H9 (cell line): ENCODE measurements at regions not wholly inside any gene's neighbourhood (a gene's known extent, or its start where the extent isn't known, plus 50 kb on each side); places are given as distances from the start of the nearest gene placed in this dataset.

Experiments used
- DNase-seq: peaks from one replicate; pipeline ENCODE4 v3.0.0-alpha.2; 2017
- H2AFZ ChIP-seq: one replicate; pipeline ENCODE4 v1.6.1; 2013; ENCODE audit warnings: mild to moderate bottlenecking, low read length, control low read depth, moderate library complexity
- H2AK5ac ChIP-seq: 2 replicates; pipeline ENCODE4 v1.6.1; 2013; ENCODE audit warnings: low read length, control low read depth, mixed read lengths; ENCODE audit not compliant: insufficient read length
- H2BK120ac ChIP-seq: one replicate; pipeline ENCODE4 v1.6.1; 2013; ENCODE audit warnings: low read depth, mild to moderate bottlenecking, low read length, control low read depth, inconsistent platforms; ENCODE audit not compliant: poor library complexity, severe bottlenecking
- H2BK12ac ChIP-seq: 2 replicates; pipeline ENCODE4 v1.6.1; 2013; ENCODE audit warnings: low read length, control low read depth, mixed read lengths, low read depth; ENCODE audit not compliant: insufficient read length
- H2BK15ac ChIP-seq: 2 replicates; pipeline ENCODE4 v1.6.1; 2013; ENCODE audit warnings: low read depth, low read length, control low read depth
- H2BK20ac ChIP-seq: one replicate; pipeline ENCODE4 v1.6.1; 2013; ENCODE audit warnings: low read depth, mild to moderate bottlenecking, low read length, control low read depth, inconsistent platforms; ENCODE audit not compliant: poor library complexity, severe bottlenecking
- H2BK5ac ChIP-seq: 2 replicates; pipeline ENCODE4 v1.6.1; 2013; ENCODE audit warnings: low read length, control low read depth, mixed read lengths; ENCODE audit not compliant: insufficient read length
- H3K14ac ChIP-seq: 2 replicates; pipeline ENCODE4 v1.6.1; 2013; ENCODE audit warnings: low read length, control low read depth; ENCODE audit not compliant: insufficient read depth
- H3K18ac ChIP-seq: 2 replicates; pipeline ENCODE4 v1.6.1; 2013; ENCODE audit warnings: low read depth, mild to moderate bottlenecking, mixed read lengths, low read length, control low read depth; ENCODE audit not compliant: insufficient read length
- H3K23ac ChIP-seq: 2 replicates; pipeline ENCODE4 v1.6.1; 2013; ENCODE audit warnings: low read length, control low read depth, mixed read lengths, low read depth; ENCODE audit not compliant: insufficient read length
- H3K23me2 ChIP-seq: 2 replicates; pipeline ENCODE4 v1.6.1; 2013; ENCODE audit warnings: low read depth, mild to moderate bottlenecking, mixed read lengths, low read length, control low read depth; ENCODE audit not compliant: insufficient read length, poor library complexity, severe bottlenecking
- H3K27ac ChIP-seq: 2 replicates; pipeline ENCODE4 v1.5.1; 2013; ENCODE audit warnings: low read length, control low read depth, mixed read lengths, low read depth; ENCODE audit not compliant: insufficient read length
- H3K27me3 ChIP-seq: 2 replicates; pipeline ENCODE4 v1.6.1; 2013; ENCODE audit warnings: low read length, control low read depth, inconsistent platforms; ENCODE audit not compliant: insufficient read depth
- H3K4ac ChIP-seq: 2 replicates; pipeline ENCODE4 v1.6.1; 2013; ENCODE audit warnings: low read depth, mild to moderate bottlenecking, control low read depth, inconsistent platforms, low read length, moderate library complexity
- H3K4me1 ChIP-seq: 2 replicates; pipeline ENCODE4 v1.6.1; 2013; ENCODE audit warnings: low read length, control low read depth, inconsistent platforms; ENCODE audit not compliant: insufficient read depth
- H3K4me2 ChIP-seq: 2 replicates; pipeline ENCODE4 v1.6.1; 2013; ENCODE audit warnings: low read length, control low read depth, mixed read lengths; ENCODE audit not compliant: insufficient read length, insufficient read depth
- H3K56ac ChIP-seq: 2 replicates; pipeline ENCODE4 v1.6.1; 2013; ENCODE audit warnings: low read depth, mild to moderate bottlenecking, mixed read lengths, low read length, control low read depth; ENCODE audit not compliant: insufficient read length
- H3K79me1 ChIP-seq: 2 replicates; pipeline ENCODE4 v1.6.1; 2013; ENCODE audit warnings: low read depth, mild to moderate bottlenecking, moderate library complexity, low read length, control low read depth, inconsistent platforms; ENCODE audit not compliant: insufficient read depth, poor library complexity, severe bottlenecking
- H3K79me2 ChIP-seq: 2 replicates; pipeline ENCODE4 v1.6.1; 2013; ENCODE audit warnings: low read length, control low read depth, inconsistent platforms; ENCODE audit not compliant: insufficient read depth
- H3K9ac ChIP-seq: 2 replicates; pipeline ENCODE4 v1.6.1; 2013; ENCODE audit warnings: low read length, control low read depth, mixed read lengths; ENCODE audit not compliant: insufficient read length; ENCODE audit errors: extremely low read depth
- H3K9me3 ChIP-seq: one replicate; pipeline ENCODE4 v1.6.1; 2013; ENCODE audit warnings: low read depth, low read length, inconsistent platforms; ENCODE audit not compliant: control insufficient read depth
- H3T11ph ChIP-seq: one replicate; pipeline ENCODE4 v1.6.1; 2013; ENCODE audit warnings: mild to moderate bottlenecking, low read length, control low read depth, inconsistent platforms
- H4K20me1 ChIP-seq: one replicate; pipeline ENCODE4 v1.6.1; 2013; ENCODE audit not compliant: control insufficient read depth, insufficient read length, insufficient read depth
- H4K5ac ChIP-seq: 2 replicates; pipeline ENCODE4 v1.6.1; 2013; ENCODE audit warnings: low read depth, mild to moderate bottlenecking, mixed read lengths, low read length, control low read depth; ENCODE audit not compliant: insufficient read length
- H4K8ac ChIP-seq: replicated peaks from 2 replicates; pipeline ENCODE4 v1.6.1; 2013; ENCODE audit warnings: low read length, control low read depth, mixed read lengths, low read depth; ENCODE audit not compliant: insufficient read length
- H4K91ac ChIP-seq: 2 replicates; pipeline ENCODE4 v1.6.1; 2013; ENCODE audit warnings: low read depth, mild to moderate bottlenecking, moderate library complexity, mixed read lengths, low read length, control low read depth; ENCODE audit not compliant: insufficient read length
- H3K27ac Mint-ChIP-seq, 3 experiments: 2 replicates in 2 of 3; 3 replicates in 1 of 3; pipeline ENCODE4 v1.8.0; 2020 to 2021; ENCODE audit warnings: mixed read lengths in 3 of 3, mild to moderate bottlenecking in 1 of 3, moderate library complexity in 1 of 3
- H3K27me3 Mint-ChIP-seq: 2 replicates; pipeline ENCODE4 v1.8.0; 2021; ENCODE audit warnings: low read depth, mild to moderate bottlenecking, moderate library complexity, mixed read lengths
- H3K36me3 Mint-ChIP-seq, 3 experiments: 2 replicates in 2 of 3; 3 replicates in 1 of 3; pipeline ENCODE4 v1.8.0; 2020 to 2021; ENCODE audit warnings: low read depth in 3 of 3, mixed read lengths in 3 of 3; ENCODE audit not compliant: insufficient read depth in 1 of 3
- H3K4me1 Mint-ChIP-seq, 2 experiments: 2 replicates each; pipeline ENCODE4 v1.8.0; 2020; ENCODE audit warnings: mixed read lengths in 2 of 2
- H3K4me3 Mint-ChIP-seq, 2 experiments: 2 replicates in 1 of 2; 3 replicates in 1 of 2; pipeline ENCODE4 v1.8.0; 2020 to 2021; ENCODE audit warnings: mild to moderate bottlenecking in 2 of 2, mixed read lengths in 2 of 2, moderate library complexity in 1 of 2
- H3K9me3 Mint-ChIP-seq, 2 experiments: 2 replicates in 1 of 2; 3 replicates in 1 of 2; pipeline ENCODE4 v1.8.0; 2020; ENCODE audit warnings: mild to moderate bottlenecking in 2 of 2, mixed read lengths in 2 of 2, moderate library complexity in 1 of 2
- CTCF ChIP-seq: fragments of 200-600 bp; sonication (generic); conservative IDR thresholded peaks from 3 replicates; pipeline ENCODE4 v1.8.0; 2021; ENCODE audit warnings: antibody characterized with exemption, mild to moderate bottlenecking
- WGBS: extraction: QIAGEN DNeasy Blood & Tissue Kit; methylation state at CpG from one replicate; pipeline ENCODE4 v1.1.7; 2013; ENCODE audit warnings: missing lambda C conversion rate, low lambda C conversion rate, mixed read lengths; ENCODE audit not compliant: insufficient read length; ENCODE audit errors: extremely low coverage; 5-methylcytosine and 5-hydroxymethylcytosine counted together

- H3K9me3 ChIP-seq, result no peaks in the 10 kb centered on the region
- H4K5ac ChIP-seq, result no peak overlapping the region
- no peaks in the 10 kb centered on the region for H3K27me3 ChIP-seq
- H3K23me2 ChIP-seq, result no peaks in the 10 kb centered on the region
- H2BK12ac ChIP-seq, result no peak overlapping the region
- no peaks in the 10 kb centered on the region for H4K20me1 ChIP-seq
- no peak overlapping the region for H2AK5ac ChIP-seq
- no peak overlapping the region for H3K23ac ChIP-seq
- no peak overlapping the region for H3K9ac ChIP-seq
- TF ChIP-seq CTCF, result no peak
- DNase-seq, result no peak
- Mint-ChIP-seq H3K27me3 (no peaks in the 10 kb centered on the region), H3K27ac (no peak overlapping the region; a peak in 1 of 7 replicates), H3K36me3 (peaks cover 0 to 2% (median 0%) of the 10 kb centered on the region in 3 experiments; a peak in 2 of 7 replicates), H3K4me3 (no peak overlapping the region), H3K4me1 (peaks cover 20 to 29% of the 10 kb centered on the region in 2 experiments), H3K9me3 (0 out of 5 replicates have a peak, but pooled peaks cover 0 to 1% of the 10 kb centered on the region in 2 experiments)
- no CpG with 5 or more reads among the region's 1 CpG for WGBS
- no peak overlapping the region for H2BK20ac ChIP-seq
- H3K79me2 ChIP-seq, result no peaks in the 10 kb centered on the region
- no peaks in the 10 kb centered on the region for H3K79me1 ChIP-seq
- H3K14ac ChIP-seq, result no peak overlapping the region
- no peak overlapping the region for H3K4ac ChIP-seq
- H3K27ac ChIP-seq, result no peak overlapping the region
- no peaks in the 10 kb centered on the region; the same call in 1 of the 2 replicates for H3K4me1 ChIP-seq
- H2AFZ ChIP-seq, result no peak overlapping the region
- no peak overlapping the region for H3K4me2 ChIP-seq
- no peak overlapping the region for H2BK15ac ChIP-seq
- H4K8ac ChIP-seq, result no peak overlapping the region
- no peak overlapping the region for H3K56ac ChIP-seq
- H2BK120ac ChIP-seq, result no peak overlapping the region
- no peak overlapping the region for H4K91ac ChIP-seq
- no peak overlapping the region for H3T11ph ChIP-seq
- no peak overlapping the region for H2BK5ac ChIP-seq
- no peak overlapping the region for H3K18ac ChIP-seq
These were observed 92.2 kb downstream of the DYRK2 start for GRCh38 chr12:67740711-67741110.
